ENCODE measurements at regions not wholly inside any gene's neighbourhood (a gene's known extent, or its start where the extent isn't known, plus 50 kb on each side); places are given as distances from the start of the nearest gene placed in this dataset.
A peak's percentile ranks its signal among the peaks of the same experiment; 100 is the strongest.

DNA sequence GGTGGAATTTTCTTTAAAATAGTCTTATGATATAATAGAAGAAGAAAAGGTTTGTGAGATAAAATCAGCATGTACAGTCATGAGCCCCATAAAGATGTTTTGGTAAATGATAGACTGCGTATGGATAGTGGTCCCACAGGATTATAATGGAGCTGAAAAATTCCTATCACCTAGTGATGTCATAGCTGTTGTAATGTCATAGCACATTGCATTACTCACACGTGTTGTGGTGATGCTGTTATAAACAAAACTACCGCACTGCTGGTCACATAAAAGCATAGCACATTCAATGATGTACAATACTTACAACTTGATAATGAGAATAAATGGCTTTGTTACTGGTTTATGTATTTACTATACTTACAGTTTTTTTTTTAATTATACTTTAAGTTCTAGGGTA is 715.2 kb upstream of the HTR2C start:
- no peak overlapping the region for H3K27ac ChIP-seq (ENCODE audit: low read depth, low read length)
- no peak overlapping the region for H3K4me3 ChIP-seq (ENCODE audit: extremely low read depth in 1 of 4, insufficient read depth in 2 of 4, low read depth in 3 of 4, low read length in 4 of 4)
- DNase-seq (ENCODE audit: low read depth in 1 of 2, low spot score in 2 of 2), result no peak
- no peak overlapping the region for H3K14ac ChIP-seq (ENCODE audit: insufficient read length)
- H3K4me1 ChIP-seq (replicated peaks in 1 of 4; ENCODE audit: control insufficient read depth in 3 of 4, insufficient read depth in 4 of 4, low read length in 3 of 4), result no peaks in the 10 kb centered on the region
- H3K79me1 ChIP-seq (ENCODE audit: low read depth, low read length), result no peaks in the 10 kb centered on the region
- H4K20me1 ChIP-seq (replicated peaks in 1 of 2; ENCODE audit: control insufficient read depth in 1 of 2, insufficient read depth in 2 of 2, low read length in 2 of 2), result no peaks in the 10 kb centered on the region
- no peak overlapping the region for H2BK120ac ChIP-seq (replicated peaks; ENCODE audit: low read depth, low read length)
- H2BK20ac ChIP-seq (ENCODE audit: low read length), result no peak overlapping the region
- peak; percentile 50 for FAIRE-seq
- no peak overlapping the region for H2BK15ac ChIP-seq (ENCODE audit: low read length)
- H2BK5ac ChIP-seq (ENCODE audit: low read depth, low read length), result no peak overlapping the region
- H3K27me3 ChIP-seq (replicated peaks in 1 of 4; ENCODE audit: control insufficient read depth in 3 of 4, extremely low read depth in 1 of 4, insufficient read depth in 3 of 4, low read length in 3 of 4), result no peaks in the 10 kb centered on the region
- H3K23ac ChIP-seq (ENCODE audit: insufficient read length), result no peak overlapping the region
- ChIA-PET POLR2A (ENCODE audit: partially characterized antibody) (no interaction called here), CTCF (ENCODE audit: partially characterized antibody) (interaction anchor here (0.6 kb wide), 1 partner anchor 179 kb away, joined by 3 read pairs; no protein-coding TSS in a partner anchor)
- no peaks in the 10 kb centered on the region for H3K23me2 ChIP-seq (ENCODE audit: low read depth, low read length)
- H3K18ac ChIP-seq (ENCODE audit: extremely low read depth, low read length), result no peak overlapping the region
- no peak overlapping the region for H2AK5ac ChIP-seq (ENCODE audit: low read depth, low read length)
- no peaks in the 10 kb centered on the region for H3K79me2 ChIP-seq (ENCODE audit: control insufficient read depth in 1 of 2, insufficient read depth in 2 of 2, low read length in 2 of 2)
- 98% methylated on average over 3 of the region's 3 CpGs; no CpG with 5 or more reads in 1 of the 2 experiments for WGBS, 2 experiments (ENCODE audit: extremely low coverage in 1 of 2, insufficient coverage in 1 of 2, insufficient read length in 1 of 2, insufficient replicate concordance in 2 of 2, low coverage in 1 of 2, low lambda C conversion rate in 2 of 2, missing lambda C conversion rate in 1 of 2)
- no peak overlapping the region for H4K8ac ChIP-seq (ENCODE audit: extremely low read depth, insufficient read depth, low read length)
- no peak overlapping the region for H4K91ac ChIP-seq (replicated peaks; ENCODE audit: insufficient read length, low read length)
- H3K9ac ChIP-seq (replicated peaks in 1 of 4; ENCODE audit: extremely low read depth in 1 of 4, low read depth in 3 of 4, low read length in 3 of 4), result no peak overlapping the region
- H3K56ac ChIP-seq (replicated peaks; ENCODE audit: insufficient read length, low read depth, low read length), result no peak overlapping the region
- H3K4ac ChIP-seq (replicated peaks; ENCODE audit: insufficient read length, low read depth, low read length), result no peak overlapping the region
- H2AFZ ChIP-seq (ENCODE audit: low read length), result no peak overlapping the region
- no peak overlapping the region for H4K5ac ChIP-seq (ENCODE audit: insufficient read length, low read depth, low read length)
- no peaks in the 10 kb centered on the region for H3K9me3 ChIP-seq (ENCODE audit: insufficient read depth in 2 of 2, low read depth in 1 of 2, low read length in 1 of 2)
- peaks cover 0 to 5% (median 2%) of the 10 kb centered on the region in 4 experiments; a peak in 3 of 8 replicates for H3K36me3 ChIP-seq (ENCODE audit: control insufficient read depth in 2 of 4, insufficient read depth in 4 of 4, low read length in 3 of 4)
- no peak overlapping the region for H2BK12ac ChIP-seq (ENCODE audit: low read depth, low read length)
- H3K4me2 ChIP-seq (ENCODE audit: insufficient read depth in 1 of 2, low read depth in 2 of 2, low read length in 2 of 2), result no peak overlapping the region
- TF ChIP-seq CHD2 (IDR thresholded peaks at IDR 0.05; ENCODE audit: low read length), result no peak
- TF ChIP-seq USF2 (IDR thresholded peaks at IDR 0.05; ENCODE audit: low read length), result no peak
- TF ChIP-seq SP4 (IDR thresholded peaks at IDR 0.05; ENCODE audit: low read length), result no peak
- TF ChIP-seq, protein P1, sequence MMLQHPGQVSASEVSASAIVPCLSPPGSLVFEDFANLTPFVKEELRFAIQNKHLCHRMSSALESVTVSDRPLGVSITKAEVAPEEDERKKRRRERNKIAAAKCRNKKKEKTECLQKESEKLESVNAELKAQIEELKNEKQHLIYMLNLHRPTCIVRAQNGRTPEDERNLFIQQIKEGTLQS (IDR thresholded peaks at IDR 0.05; ENCODE audit: insufficient read depth, low read depth, low read length), result no peak
- TF ChIP-seq TAF7 (optimal IDR thresholded peaks at IDR 0.05; ENCODE audit: borderline replicate concordance, low read depth, low read length), result no peak
- no peak for TF ChIP-seq SIN3A (conservative IDR thresholded peaks at IDR 0.05 in 1 of 2, IDR thresholded peaks at IDR 0.05 in 1 of 2; ENCODE audit: low read depth in 1 of 2, low read length in 2 of 2)
- no peak for TF ChIP-seq MAX (IDR thresholded peaks at IDR 0.05)
- no peak for TF ChIP-seq KDM5A (IDR thresholded peaks at IDR 0.05; ENCODE audit: low read length)
- TF ChIP-seq JUN (IDR thresholded peaks at IDR 0.05; ENCODE audit: low read depth, low read length), result no peak
- TF ChIP-seq CEBPB (IDR thresholded peaks at IDR 0.05; ENCODE audit: low read depth, low read length), result no peak
- TF ChIP-seq TBP (IDR thresholded peaks at IDR 0.05; ENCODE audit: low read depth, low read length), result no peak
- TF ChIP-seq BCL11A (IDR thresholded peaks at IDR 0.05; ENCODE audit: low read depth in 2 of 2, low read length in 2 of 2), result no peak
- no peak for TF ChIP-seq SP1 (IDR thresholded peaks at IDR 0.05; ENCODE audit: low read depth, low read length)
- TF ChIP-seq POU5F1 (IDR thresholded peaks at IDR 0.05; ENCODE audit: low read depth, low read length), result no peak
